A549 (cell line): ENCODE measurements at regions not wholly inside any gene's neighbourhood (a gene's known extent, or its start where the extent isn't known, plus 50 kb on each side); places are given as distances from the start of the nearest gene placed in this dataset.

Experiments
- ATAC-seq, 2 experiments: fragments of 200-7000 bp in 1 of 2; fragments of >200 bp in 1 of 2; cut with Nextera tagmentation in 1 of 2; cut with Tn5 transposase in 1 of 2; 3 replicates each; pipeline versions ENCODE4 v1.8.0 to v1.9.1; 2018 to 2020; ENCODE audit warnings: mild to moderate bottlenecking in 1 of 2, moderate library complexity in 1 of 2
- CTCF ChIA-PET: fragments of 300-600 bp; sonication (Branson Sonifier 250); formaldehyde crosslinking; extraction: SDS; loops from one replicate; lab custom pipeline; 2021; ENCODE audit warnings: antibody characterized with exemption, inconsistent platforms; lab: Yijun Ruan, JAX
- POLR2A ChIA-PET: fragments of 350-600 bp; formaldehyde crosslinking; extraction: SDS; loops from one replicate; lab custom pipeline; 2021; ENCODE audit warnings: antibody characterized with exemption, inconsistent platforms; lab: Yijun Ruan, JAX
- DNase-seq, 2 experiments: peaks; one replicate each; pipeline versions ENCODE4 v3.0.0 to v3.0.0-alpha.2; 2011 to 2016; ENCODE audit warnings: low read depth in 1 of 2, low spot score in 1 of 2
- FAIRE-seq: peaks from 2 replicates; lab custom pipeline; 2011; peaks lifted over from hg19 to GRCh38; lab: Jason Lieb, UNC
- H3K27ac ChIP-seq, 2 experiments: fragments of >200 bp; sonication (Bioruptor Twin); formaldehyde crosslinking; 3 replicates each; pipeline ENCODE4 v1.5.1; 2016 to 2017
- H3K4me1 ChIP-seq: fragments of >200 bp; sonication (Bioruptor Twin); formaldehyde crosslinking; 3 replicates; pipeline ENCODE4 v1.6.1; 2016
- H3K4me2 ChIP-seq: fragments of >200 bp; sonication (Bioruptor Twin); formaldehyde crosslinking; 3 replicates; pipeline ENCODE4 v1.6.1; 2016
- H3K4me3 ChIP-seq: fragments of >200 bp; sonication (Bioruptor Twin); formaldehyde crosslinking; 3 replicates; pipeline ENCODE4 v1.5.1; 2016
- H3K9me3 ChIP-seq: fragments of >200 bp; sonication (Bioruptor Twin); formaldehyde crosslinking; 3 replicates; pipeline ENCODE4 v1.6.1; 2016
- BHLHE40 ChIP-seq: IDR thresholded peaks from 2 replicates; pipeline ENCODE4 v1.6.1; 2012; ENCODE audit warnings: low read depth, low read length, inconsistent platforms
- CBX8 ChIP-seq: fragments of 200-600 bp; sonication (generic); IDR thresholded peaks from 2 replicates; pipeline ENCODE4 v1.6.1; 2016
- GATA3 ChIP-seq: IDR thresholded peaks from 2 replicates; pipeline ENCODE4 v1.6.1; 2012; ENCODE audit warnings: borderline replicate concordance
- HOXB13 ChIP-seq: fragments of 250-450 bp; sonication (Bioruptor Pico); IDR thresholded peaks from 2 replicates; pipeline ENCODE4 v1.5.0; 2020; ENCODE audit warnings: low read depth, mild to moderate bottlenecking, moderate library complexity
- JUN ChIP-seq, 2 experiments: fragments of >200 bp; sonication (Bioruptor Twin); formaldehyde crosslinking; IDR thresholded peaks; 2 replicates in 1 of 2; 3 replicates in 1 of 2; pipeline ENCODE4 v1.6.1; 2016 to 2017
- KDM1A ChIP-seq: fragments of 200-600 bp; sonication (generic); IDR thresholded peaks from 2 replicates; pipeline ENCODE4 v1.6.1; 2016; ENCODE audit warnings: low read depth, mild to moderate bottlenecking
- KDM5A ChIP-seq: fragments of 200-600 bp; sonication (generic); IDR thresholded peaks from 2 replicates; pipeline ENCODE4 v1.6.1; 2016; ENCODE audit warnings: antibody characterized with exemption, mild to moderate bottlenecking
- MAFK ChIP-seq: fragments of 450-650 bp; IDR thresholded peaks from 2 replicates; pipeline ENCODE4 v1.6.1; 2014; ENCODE audit not compliant: partially characterized antibody
- MAX ChIP-seq: IDR thresholded peaks from 2 replicates; pipeline ENCODE4 v1.6.1; 2012
- MAZ ChIP-seq: fragments of 150-350 bp; IDR thresholded peaks from 2 replicates; pipeline ENCODE4 v1.6.1; 2014; ENCODE audit warnings: antibody characterized with exemption, low read depth, low read length, borderline replicate concordance
- NFE2L2 ChIP-seq: fragments of 150-350 bp; conservative IDR thresholded peaks from 2 replicates; pipeline ENCODE4 v1.6.1; 2014; ENCODE audit warnings: low read length
- NPAS2 ChIP-seq: fragments of 250-450 bp; sonication (Bioruptor Pico); IDR thresholded peaks from 2 replicates; pipeline ENCODE4 v1.8.0; 2022; ENCODE audit warnings: mild to moderate bottlenecking, moderate library complexity, borderline replicate concordance
- PBX3 ChIP-seq: IDR thresholded peaks from 2 replicates; pipeline ENCODE4 v1.6.1; 2012
- PHF8 ChIP-seq: fragments of 200-600 bp; sonication (generic); IDR thresholded peaks from 2 replicates; pipeline ENCODE4 v1.6.1; 2016; ENCODE audit warnings: low read depth, mild to moderate bottlenecking, antibody characterized with exemption, moderate library complexity, borderline replicate concordance
- POLR2A ChIP-seq: IDR thresholded peaks from 2 replicates; pipeline ENCODE4 v1.6.1; 2012; ENCODE audit warnings: mild to moderate bottlenecking, low read length
- RAD21 ChIP-seq, 2 experiments: fragments of >200 bp in 1 of 2; sonication (Bioruptor Twin) in 1 of 2; formaldehyde crosslinking in 1 of 2; IDR thresholded peaks in 1 of 2; conservative IDR thresholded peaks in 1 of 2; 2 replicates in 1 of 2; 3 replicates in 1 of 2; pipeline ENCODE4 v1.6.1; 2012 to 2018; ENCODE audit warnings: inconsistent platforms in 1 of 2
- SMC3 ChIP-seq: fragments of >200 bp; sonication (Bioruptor Twin); formaldehyde crosslinking; IDR thresholded peaks from 3 replicates; pipeline ENCODE4 v1.6.1; 2018; ENCODE audit warnings: inconsistent platforms
- SREBF2 ChIP-seq: fragments of 450-650 bp; IDR thresholded peaks from 2 replicates; pipeline ENCODE4 v1.6.1; 2014; ENCODE audit warnings: mild to moderate bottlenecking, moderate library complexity
- USF2 ChIP-seq: fragments of 450-650 bp; IDR thresholded peaks from 2 replicates; pipeline ENCODE4 v1.6.1; 2014; ENCODE audit warnings: antibody characterized with exemption
- ZC3H11A ChIP-seq: fragments of 450-650 bp; IDR thresholded peaks from 2 replicates; pipeline ENCODE4 v1.6.1; 2014; ENCODE audit warnings: antibody characterized with exemption, mild to moderate bottlenecking
- WGBS: methylation state at CpG from one replicate; pipeline ENCODE4 v1.1.6; 2017; ENCODE audit errors: missing lambda C conversion rate; 5-methylcytosine and 5-hydroxymethylcytosine counted together
- TF ChIP-seq, protein P1 (sequence below): fragments of >200 bp; sonication (Bioruptor Twin); formaldehyde crosslinking; IDR thresholded peaks from 3 replicates; pipeline ENCODE4 v1.6.1; 2016

- no peak for TF ChIP-seq RAD21 (conservative IDR thresholded peaks at IDR 0.05 in 1 of 2, IDR thresholded peaks at IDR 0.05 in 1 of 2)
- no peak for TF ChIP-seq PBX3
- TF ChIP-seq MAFK, result no peak
- peak in 1 of 2 experiments; percentile 63; a peak in 3 of 6 replicates for ATAC-seq
These were observed 163.7 kb upstream of the USP9Y start for GRCh38 chrY:12537226-12537854.

GRCh38 chrY:12546746-12547420 lies 154.1 kb upstream of the USP9Y start:
- 30% methylated on average over 6 of the region's 9 CpGs for WGBS
- ChIA-PET CTCF (no interaction called here), POLR2A (no interaction called here)
- Histone ChIP-seq H3K27ac (no peak overlapping the region), H3K4me3 (no peak overlapping the region), H3K4me1 (no peaks in the 10 kb centered on the region), H3K9me3 (no peaks in the 10 kb centered on the region), H3K4me2 (no peak overlapping the region)
- FAIRE-seq, result no peak
- DNase-seq, result no peak
- ATAC-seq, result no peak
- no peak for TF ChIP-seq MAZ
- TF ChIP-seq POLR2A, result no peak
- no peak for TF ChIP-seq HOXB13 (CRISPR knock-in tag)
- no peak for TF ChIP-seq PHF8
- TF ChIP-seq ZC3H11A, result no peak
- TF ChIP-seq CBX8, result no peak
- no peak for TF ChIP-seq NFE2L2
- TF ChIP-seq PBX3, result no peak
- no peak for TF ChIP-seq JUN (IDR thresholded peaks at IDR 0.05)
- no peak for TF ChIP-seq SREBF2
- TF ChIP-seq KDM5A, result no peak
- no peak for TF ChIP-seq GATA3
- TF ChIP-seq MAX, result no peak
- TF ChIP-seq BHLHE40, result no peak
- no peak for TF ChIP-seq NPAS2 (CRISPR knock-in tag)
- no peak for TF ChIP-seq SMC3

More at GRCh38 chrY:12537226-12537854, 163.7 kb upstream of the USP9Y start:
- peak in 1 of 2 experiments; percentile 42 for DNase-seq
- no peak overlapping the region for H3K27ac ChIP-seq
- CTCF ChIA-PET, result no interaction called here
- FAIRE-seq, result no peak
- no CpG with 5 or more reads among the region's 46 CpGs for WGBS
- no peaks in the 10 kb centered on the region for H3K9me3 ChIP-seq
- peak overlapping the region; percentile 61 for H3K4me2 ChIP-seq
- H3K4me3 ChIP-seq, result peak overlapping the region; percentile 36
- POLR2A ChIA-PET, result no interaction called here
- H3K4me1 ChIP-seq, result no peaks in the 10 kb centered on the region

- ChIA-PET POLR2A (no interaction called here), CTCF (no interaction called here)
- no peak overlapping the region for H3K4me2 ChIP-seq
- WGBS, result 32% methylated on average over 4 of the region's 4 CpGs
- DNase-seq (no peak), FAIRE-seq (no peak), ATAC-seq (no peak)
- no peak for TF ChIP-seq RAD21 (conservative IDR thresholded peaks at IDR 0.05 in 1 of 2, IDR thresholded peaks at IDR 0.05 in 1 of 2)
- TF ChIP-seq, protein P1, sequence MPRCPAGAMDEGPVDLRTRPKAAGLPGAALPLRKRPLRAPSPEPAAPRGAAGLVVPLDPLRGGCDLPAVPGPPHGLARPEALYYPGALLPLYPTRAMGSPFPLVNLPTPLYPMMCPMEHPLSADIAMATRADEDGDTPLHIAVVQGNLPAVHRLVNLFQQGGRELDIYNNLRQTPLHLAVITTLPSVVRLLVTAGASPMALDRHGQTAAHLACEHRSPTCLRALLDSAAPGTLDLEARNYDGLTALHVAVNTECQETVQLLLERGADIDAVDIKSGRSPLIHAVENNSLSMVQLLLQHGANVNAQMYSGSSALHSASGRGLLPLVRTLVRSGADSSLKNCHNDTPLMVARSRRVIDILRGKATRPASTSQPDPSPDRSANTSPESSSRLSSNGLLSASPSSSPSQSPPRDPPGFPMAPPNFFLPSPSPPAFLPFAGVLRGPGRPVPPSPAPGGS, result no peak
- TF ChIP-seq USF2, result no peak
- no peak for TF ChIP-seq KDM1A
- TF ChIP-seq ZC3H11A, result no peak
- TF ChIP-seq KDM5A, result no peak
- no peak overlapping the region for H3K4me3 ChIP-seq
- H3K4me1 ChIP-seq, result 0 out of 3 replicates have a peak, but pooled peaks cover 4% of the 10 kb centered on the region
- no peak overlapping the region for H3K27ac ChIP-seq
- H3K9me3 ChIP-seq, result no peaks in the 10 kb centered on the region
These were observed 148.4 kb upstream of the USP9Y start for GRCh38 chrY:12552471-12553283.
